HG02678 (cell line): ENCODE measurements at regions not wholly inside any gene's neighbourhood (a gene's known extent, or its start where the extent isn't known, plus 50 kb on each side); places are given as distances from the start of the nearest gene placed in this dataset.

Source experiments
- ATAC-seq: cut with Tn5 transposase; IDR thresholded peaks from one replicate; pipeline ENCODE4 v1.9.1; 2021; ENCODE audit warnings: mild to moderate bottlenecking, moderate library complexity; ENCODE audit not compliant: unreplicated experiment

DNA sequence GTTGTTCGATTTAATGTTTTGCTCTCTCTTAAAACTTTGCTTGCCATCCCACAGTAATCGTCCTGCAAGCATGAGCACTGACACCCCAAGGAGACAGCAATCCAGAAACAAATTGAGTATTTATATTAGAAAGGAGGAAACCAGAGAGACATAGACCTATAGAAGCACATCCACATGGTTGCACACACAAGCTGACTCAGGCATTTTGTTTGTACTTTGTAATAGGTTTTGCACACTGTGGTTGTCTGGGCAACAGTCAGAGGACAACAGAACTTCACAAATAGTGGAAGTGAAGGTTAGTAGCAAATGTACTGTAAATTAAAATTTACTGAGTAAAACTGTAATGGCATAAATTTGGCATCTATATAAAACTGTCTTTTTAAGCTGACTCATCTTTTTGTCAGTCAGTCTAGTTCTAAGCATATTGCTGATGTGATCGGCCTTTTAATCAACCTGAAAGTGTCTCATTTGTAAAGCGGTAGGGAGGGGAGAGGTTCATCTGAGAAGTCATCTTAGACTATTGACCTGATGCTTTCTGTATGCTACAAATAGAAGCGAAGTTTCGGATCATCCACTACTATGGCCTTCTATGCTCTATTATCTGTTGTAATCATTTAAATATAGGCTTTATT lies 1624.7 kb downstream of the ARAP2 start:
- ATAC-seq: no peak

GRCh38 chr4:34628471-34628870 lies 1615.8 kb downstream of the ARAP2 start:
- no peak for ATAC-seq

- ATAC-seq: no peak
Observed at GRCh38 chr4:34629451-34629850, 1614.9 kb downstream of the ARAP2 start.

GRCh38 chr4:34633241-34633640 lies 1611.1 kb downstream of the ARAP2 start:
- no peak for ATAC-seq

DNA sequence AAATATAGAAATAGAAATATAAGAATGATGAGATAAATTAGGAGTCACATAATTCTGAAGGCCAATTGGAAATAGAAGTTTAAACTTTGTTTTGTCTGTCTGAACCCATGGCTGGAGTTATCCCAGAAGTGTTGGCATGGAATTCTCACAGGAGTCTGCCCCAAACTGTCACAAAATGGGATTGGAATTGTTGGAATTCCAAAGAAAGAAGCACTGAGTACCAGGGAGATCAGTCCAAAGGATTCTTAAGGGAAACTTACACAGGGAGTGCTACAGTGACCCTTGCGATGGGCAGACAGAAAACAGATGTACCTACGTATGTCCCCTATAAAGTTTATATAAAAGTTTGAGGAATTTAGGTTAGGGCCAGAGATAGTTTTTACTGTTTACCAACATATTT lies 1607.7 kb downstream of the ARAP2 start:
- no peak for ATAC-seq

- no peak for ATAC-seq
Observed at GRCh38 chr4:34643476-34643875, 1600.8 kb downstream of the ARAP2 start.

DNA sequence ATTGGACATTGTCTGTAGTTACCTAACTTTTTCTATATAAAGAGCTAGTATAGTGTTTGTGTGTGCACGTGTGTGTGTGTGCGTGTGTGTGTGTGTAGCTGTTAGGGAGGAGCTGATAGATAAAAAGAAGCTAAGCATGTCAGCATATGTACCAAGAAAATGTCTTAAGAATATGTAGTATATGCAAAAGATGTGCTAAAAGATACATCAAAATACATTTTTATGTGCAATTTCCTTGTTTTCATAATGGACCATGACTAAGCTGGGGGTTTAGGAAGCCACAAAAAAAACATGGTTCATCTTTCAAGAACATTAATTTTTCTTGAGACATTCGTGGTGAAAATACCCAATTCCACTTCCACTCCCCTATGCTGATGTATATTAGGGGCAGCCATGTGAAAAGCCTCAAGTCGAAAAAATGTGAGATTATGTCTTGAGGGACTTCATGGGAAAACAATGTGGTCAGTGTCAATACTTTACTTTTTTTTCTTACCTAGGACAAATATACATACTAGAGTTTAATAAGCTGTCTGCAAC lies 1599.7 kb downstream of the ARAP2 start:
- no peak for ATAC-seq

DNA sequence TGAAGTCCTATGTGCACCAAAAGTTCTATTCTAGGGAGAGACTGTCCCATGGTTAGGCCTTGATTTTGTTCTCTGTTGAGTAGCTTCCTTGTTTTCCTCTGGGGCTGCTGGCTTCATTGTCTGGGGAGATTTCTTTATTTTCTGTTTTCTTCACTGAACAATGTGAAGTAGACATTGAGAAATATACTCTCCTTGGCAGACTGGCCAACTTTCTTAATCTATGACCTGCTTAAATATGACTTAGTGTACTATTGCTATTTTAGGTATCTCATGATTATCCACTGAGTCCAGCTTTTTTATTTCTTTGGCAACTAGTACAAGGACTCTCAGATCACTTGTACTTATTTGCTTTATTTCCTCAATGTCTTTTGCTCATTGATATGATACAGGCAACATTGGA lies 1594.6 kb downstream of the ARAP2 start:
- no peak for ATAC-seq

DNA sequence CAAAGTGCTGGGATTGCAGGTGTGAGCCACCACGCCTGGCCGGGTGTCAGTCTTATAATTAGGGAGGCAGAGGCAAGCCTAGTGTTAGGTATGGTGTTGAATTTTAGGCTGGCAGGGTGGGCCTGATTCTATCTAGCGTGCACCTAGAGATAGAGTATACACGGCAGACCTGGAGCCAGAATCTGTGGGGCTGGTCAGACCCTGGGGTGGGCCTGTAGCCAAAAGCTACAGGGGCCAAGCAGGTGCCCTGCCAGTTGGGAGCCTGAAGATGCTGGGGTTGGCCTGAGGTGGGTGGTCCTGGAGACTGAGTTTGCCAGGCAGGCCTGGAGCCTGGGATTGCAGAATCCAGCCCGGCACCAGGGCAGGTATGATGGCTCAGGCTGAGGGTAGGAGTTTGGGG lies 1580.3 kb downstream of the ARAP2 start:
- no peak for ATAC-seq

GRCh38 chr4:34676400-34676799 lies 1567.9 kb downstream of the ARAP2 start:
- no peak for ATAC-seq

- no peak for ATAC-seq
Observed at GRCh38 chr4:34678431-34678830, 1565.9 kb downstream of the ARAP2 start.

- no peak for ATAC-seq
Observed at GRCh38 chr4:34679228-34679627, 1565.1 kb downstream of the ARAP2 start.

DNA sequence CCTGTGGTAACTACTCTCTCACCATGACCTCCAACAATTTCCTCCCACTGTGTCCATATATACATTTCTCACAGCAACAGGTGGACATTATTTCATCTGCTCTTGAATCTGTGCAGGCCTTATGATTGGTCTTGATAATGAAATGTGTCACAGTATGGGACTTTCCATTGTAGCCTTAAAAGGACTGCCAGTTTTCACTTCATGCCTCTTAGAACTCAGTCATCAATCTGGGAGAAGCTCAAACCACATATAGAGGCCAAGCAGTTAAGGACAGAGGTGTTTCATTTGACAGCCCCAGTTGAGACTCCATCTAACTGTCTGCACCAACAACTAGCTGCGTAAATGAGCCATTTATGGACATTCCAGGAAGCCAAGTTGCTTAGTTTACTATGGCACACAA lies 1534.8 kb downstream of the ARAP2 start:
- ATAC-seq: no peak

- no peak for ATAC-seq
Observed at GRCh38 chr4:34718576-34719245, 1525.6 kb downstream of the ARAP2 start.

DNA sequence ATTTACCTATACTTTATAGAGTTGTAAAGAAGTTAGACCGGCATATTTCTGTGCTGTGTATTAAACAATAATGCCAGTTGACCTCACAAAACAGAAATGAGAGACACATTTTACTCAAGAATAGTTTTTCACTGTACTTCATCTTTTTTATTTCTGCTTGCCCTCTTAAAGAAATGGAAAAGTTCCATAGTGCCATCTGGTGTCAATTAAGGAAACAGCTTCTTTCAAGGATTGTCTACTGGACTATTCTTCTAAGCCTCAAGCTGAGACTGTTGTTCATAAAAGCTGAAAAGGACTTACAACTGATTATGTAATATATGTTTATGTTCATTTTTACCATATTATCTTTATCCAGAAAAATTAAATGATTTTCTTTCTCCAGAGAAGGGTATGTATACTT lies 1523.7 kb downstream of the ARAP2 start:
- no peak for ATAC-seq

DNA sequence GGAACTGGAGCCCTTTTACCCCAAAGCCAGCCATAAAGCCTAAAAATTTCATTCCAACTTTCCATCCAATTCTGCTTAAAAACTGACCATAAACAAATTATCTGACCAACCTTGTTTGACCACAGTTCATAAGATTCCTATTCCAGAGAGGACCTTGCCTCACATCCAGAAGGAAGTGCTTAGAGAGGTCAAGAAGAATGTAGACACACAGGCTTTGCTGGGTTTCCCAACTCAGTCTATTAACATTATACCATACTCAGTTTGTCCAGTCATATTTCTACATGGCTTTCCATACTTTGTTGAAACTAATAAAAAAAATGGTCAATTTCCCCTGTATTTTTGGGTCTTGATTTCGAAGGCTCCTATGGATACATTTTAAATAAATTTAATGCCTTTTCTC lies 1522.5 kb downstream of the ARAP2 start:
- ATAC-seq: no peak

- ATAC-seq: no peak
Observed at GRCh38 chr4:34723605-34724004, 1520.7 kb downstream of the ARAP2 start.

- ATAC-seq: no peak
Observed at GRCh38 chr4:34724491-34724890, 1519.8 kb downstream of the ARAP2 start.

- ATAC-seq: no peak
Observed at GRCh38 chr4:34731070-34731469, 1513.2 kb downstream of the ARAP2 start.

- no peak for ATAC-seq
Observed at GRCh38 chr4:34732176-34732950, 1512.0 kb downstream of the ARAP2 start.

- no peak for ATAC-seq
Observed at GRCh38 chr4:34733185-34733941, 1511.0 kb downstream of the ARAP2 start.
